ENCODE measurements at regions not wholly inside any gene's neighbourhood (a gene's known extent, or its start where the extent isn't known, plus 50 kb on each side); places are given as distances from the start of the nearest gene placed in this dataset.

DNA sequence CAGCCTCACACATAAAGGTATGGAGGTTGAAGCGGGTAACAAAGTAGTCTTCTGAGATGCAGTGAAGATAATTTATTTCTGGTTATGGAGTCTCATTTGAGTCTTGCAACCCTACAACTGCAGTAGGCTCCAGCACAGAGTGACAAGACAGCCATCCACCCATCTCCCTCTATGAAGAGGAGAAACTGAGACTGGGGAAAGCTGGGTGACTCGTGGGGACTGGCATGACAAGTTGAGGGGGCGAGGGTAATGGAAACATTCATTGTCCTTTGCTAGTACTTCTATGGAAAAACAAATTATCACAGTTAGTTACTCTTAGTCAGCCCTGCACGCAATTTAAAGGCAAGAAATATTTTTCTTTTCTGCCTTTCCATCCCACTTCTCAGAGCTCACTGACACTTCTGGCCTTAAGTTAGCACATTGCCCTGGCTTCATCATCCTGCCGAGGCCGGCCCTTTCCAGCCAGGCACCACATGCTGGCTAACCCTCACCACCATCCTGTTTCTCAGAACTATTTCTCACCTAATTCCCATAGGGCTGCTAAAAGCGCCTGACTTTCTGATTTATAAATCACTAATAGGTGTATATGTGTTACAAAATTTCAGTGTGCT lies 361.1 kb downstream of the ETS1 start:
- no peak for DNase-seq (ENCODE audit: low spot score)

DNA sequence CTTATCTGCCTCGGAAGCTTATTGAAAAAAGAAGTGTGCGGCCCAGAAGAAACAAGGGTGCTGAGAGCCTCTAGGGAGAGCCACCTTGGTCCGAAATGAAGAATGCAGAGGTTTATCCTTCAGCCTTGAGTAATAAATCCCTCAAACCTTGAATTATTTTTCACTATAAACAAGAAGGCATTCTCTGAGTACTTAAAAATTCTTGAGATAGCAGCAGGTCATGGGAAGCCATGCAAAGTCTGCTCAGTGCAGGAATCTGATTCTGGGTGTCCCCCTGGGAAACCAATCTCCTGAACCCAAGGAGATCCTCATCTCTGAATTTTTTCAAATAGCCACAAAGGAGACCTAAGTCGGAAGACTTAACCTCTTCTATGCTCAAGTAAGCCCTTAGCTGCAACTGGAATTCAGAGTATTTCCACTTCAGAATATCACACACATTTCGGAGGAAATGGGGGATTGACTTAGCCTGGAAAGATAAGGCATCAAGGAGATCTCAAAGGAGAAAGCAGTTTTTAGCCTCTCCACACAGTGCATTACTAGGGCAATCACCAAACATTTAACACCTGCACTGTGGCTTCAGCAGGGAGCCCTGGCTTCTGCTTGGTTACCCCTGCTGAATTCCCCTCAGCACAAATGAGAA lies 365.0 kb downstream of the ETS1 start:
- no peak for DNase-seq (ENCODE audit: low spot score)

DNA sequence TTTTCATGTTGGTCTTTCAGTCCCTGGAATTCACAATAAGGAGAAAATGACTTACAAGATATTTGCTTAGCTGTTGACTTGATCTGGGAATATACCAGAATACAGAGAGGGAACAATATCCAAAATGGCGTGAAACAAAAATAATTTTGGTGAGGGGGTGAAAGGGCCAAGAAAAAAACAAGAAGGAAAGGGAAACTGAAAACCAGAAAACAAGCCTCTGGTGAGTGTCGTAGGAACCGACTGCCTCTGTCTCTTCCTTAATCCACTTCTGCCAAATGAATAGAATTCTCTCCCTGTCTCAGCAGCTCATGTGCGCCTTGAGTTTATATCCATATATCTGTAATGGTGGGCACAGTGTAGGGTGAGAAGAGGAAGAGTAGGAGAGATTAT lies 367.6 kb downstream of the ETS1 start:
- DNase-seq (ENCODE audit: low spot score): no peak

DNA sequence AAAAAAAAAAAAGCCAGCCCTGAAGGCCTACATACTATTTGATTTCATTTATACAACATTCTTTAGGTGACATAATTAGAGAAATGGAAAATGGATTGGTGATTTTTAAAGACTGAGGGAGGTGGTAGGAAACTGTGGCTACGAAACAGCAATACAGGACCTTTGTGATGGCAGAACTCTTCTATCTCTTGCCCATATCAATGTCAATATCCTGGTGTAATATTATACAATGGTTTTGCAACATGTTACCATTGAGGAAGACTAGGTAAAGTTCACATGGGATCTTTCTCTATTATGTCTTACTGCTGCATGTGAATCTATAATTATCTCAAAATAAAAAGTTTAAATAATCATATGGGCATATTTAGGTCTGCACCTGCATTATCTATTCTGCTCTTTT lies 371.2 kb downstream of the ETS1 start:
- DNase-seq (ENCODE audit: low spot score): no peak

DNA sequence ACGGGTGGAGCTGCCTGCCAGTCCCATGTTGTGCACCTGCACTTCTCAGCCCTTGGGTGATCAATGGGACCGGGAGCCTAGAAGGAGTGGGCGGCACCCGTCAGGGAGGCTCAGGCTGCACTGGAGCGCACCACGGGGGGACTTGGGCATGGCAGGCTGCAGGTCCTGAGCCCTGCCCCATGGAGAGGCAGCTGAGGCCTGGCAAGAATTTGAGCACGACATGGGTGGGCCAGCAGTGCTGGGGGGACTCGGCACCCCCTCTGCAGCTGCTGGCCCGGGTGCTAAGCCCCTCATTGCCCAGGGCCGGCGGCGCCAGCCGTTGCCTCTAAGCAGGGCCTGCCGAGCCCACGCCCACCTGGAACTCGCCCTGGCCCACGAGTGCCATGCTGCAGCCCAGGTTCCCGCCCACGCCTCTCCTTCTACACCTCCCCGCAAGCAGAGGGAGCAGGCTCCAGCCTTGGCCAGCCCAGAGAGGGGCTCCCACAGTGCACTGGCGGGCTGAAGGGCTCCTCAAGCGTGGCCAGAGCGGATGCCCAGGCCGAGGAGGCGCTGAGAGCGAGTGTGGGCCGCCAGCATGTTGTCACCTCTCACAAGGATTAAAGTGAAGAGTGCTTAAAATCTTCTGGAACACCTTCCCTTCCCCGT lies 372.0 kb downstream of the ETS1 start:
- DNase-seq (ENCODE audit: low spot score): no peak

DNA sequence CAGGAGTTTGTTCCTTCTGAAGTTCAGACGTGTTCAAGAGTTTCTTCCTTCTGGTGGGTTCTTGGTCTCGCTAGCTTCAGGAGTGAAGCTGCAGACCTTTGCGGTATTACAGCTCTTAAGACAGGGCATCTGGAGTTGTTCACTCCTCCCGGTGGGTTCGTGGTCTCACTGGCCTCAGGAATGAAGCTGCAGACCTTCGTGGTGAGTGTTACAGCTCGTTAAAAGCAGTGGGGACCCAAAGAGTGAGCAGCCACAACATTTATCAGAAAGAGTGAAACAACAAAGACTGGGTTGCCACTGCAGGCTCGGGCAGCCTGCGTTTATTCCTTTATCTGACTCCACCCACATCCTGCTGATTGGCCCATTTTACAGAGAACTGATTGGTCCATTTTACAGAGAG lies 373.1 kb downstream of the ETS1 start:
- DNase-seq (ENCODE audit: low spot score): no peak

DNA sequence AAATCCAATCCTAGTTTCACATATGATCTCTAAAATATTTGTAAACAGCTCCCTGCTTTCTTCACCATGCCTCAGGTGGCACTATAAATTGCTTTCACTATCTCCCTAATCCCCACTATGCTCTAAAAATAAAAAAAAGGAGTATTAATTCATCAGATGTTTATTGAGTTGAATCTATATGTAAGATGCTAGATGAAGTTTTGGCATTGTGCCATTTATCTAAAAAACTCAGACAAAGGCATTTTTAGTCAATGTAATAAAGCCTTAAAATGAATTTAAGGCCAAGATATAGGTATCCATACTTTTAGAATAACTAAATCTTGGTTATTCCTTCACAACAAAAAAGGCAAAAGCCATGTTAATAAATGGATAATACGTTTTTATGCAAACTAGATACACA lies 373.9 kb downstream of the ETS1 start:
- DNase-seq (ENCODE audit: low spot score): no peak

DNA sequence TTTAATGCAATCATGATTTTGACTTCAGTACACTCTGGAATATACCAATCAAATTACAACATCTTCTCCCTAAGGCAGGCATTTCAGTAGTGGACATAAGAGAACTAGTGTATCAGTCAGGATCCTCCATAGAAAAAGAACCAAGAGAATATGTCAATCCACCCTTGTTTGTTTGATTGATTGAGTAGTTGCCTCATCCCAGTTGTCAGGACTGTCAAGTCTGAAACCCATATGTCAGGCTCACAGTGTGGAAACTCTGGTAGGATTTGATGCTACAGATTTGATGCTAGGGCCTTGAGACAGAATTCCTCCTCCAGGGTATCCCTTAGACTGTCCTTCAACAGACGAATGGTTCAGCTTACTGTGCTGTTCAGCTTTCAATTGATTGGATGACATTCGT lies 375.0 kb downstream of the ETS1 start:
- DNase-seq (ENCODE audit: low spot score): no peak

DNA sequence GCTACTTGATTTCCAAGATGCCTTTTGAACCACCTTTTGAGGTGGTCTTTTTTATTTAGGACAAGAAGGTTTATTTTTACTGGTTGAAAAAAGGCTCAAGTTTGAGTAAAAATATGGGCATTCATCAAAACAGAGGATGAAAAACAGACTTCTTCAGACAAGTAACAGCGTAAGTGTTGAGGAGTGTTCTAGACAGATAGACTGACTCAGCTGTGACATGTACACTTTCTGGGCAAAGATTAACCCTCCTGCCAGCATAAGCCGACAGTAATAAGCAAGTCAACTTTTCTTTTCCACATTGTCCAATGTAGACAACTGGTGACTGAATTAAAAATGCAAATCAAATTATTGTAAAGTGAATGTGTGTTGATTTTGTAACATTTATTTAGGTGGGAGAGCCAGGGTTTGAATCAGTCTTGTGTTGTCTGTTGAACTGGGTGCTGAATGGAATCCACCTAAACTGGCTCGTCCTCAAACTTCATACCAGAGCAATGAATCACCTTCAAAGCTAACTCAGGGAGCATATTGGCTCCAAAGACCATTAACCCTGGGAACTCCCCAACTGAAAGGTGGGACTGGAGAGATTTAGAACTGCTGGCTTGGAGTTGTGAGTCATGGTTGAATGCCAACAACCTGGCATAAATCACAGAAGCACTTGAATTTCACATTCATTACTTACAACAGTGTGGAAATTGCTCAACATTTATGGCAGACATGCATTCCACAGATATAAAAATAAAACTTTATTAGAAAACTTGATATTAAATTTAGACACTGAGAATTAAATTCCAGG lies 377.0 kb downstream of the ETS1 start:
- no peak for DNase-seq (ENCODE audit: low spot score)

DNA sequence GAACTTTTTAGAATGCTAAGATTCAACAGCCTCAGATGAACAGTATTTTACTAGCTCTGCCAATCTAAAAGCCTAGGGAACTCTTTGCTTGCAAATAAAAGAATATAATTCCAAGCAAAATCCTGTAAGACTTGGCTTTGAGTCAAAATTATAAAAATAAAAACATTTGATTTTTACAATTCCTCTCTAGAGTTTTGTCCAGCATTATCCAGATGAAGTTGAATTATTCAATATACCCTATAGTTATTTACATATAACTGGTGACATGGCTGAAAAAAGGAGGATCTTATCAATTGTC lies 378.3 kb downstream of the ETS1 start:
- DNase-seq (ENCODE audit: low spot score): no peak

DNA sequence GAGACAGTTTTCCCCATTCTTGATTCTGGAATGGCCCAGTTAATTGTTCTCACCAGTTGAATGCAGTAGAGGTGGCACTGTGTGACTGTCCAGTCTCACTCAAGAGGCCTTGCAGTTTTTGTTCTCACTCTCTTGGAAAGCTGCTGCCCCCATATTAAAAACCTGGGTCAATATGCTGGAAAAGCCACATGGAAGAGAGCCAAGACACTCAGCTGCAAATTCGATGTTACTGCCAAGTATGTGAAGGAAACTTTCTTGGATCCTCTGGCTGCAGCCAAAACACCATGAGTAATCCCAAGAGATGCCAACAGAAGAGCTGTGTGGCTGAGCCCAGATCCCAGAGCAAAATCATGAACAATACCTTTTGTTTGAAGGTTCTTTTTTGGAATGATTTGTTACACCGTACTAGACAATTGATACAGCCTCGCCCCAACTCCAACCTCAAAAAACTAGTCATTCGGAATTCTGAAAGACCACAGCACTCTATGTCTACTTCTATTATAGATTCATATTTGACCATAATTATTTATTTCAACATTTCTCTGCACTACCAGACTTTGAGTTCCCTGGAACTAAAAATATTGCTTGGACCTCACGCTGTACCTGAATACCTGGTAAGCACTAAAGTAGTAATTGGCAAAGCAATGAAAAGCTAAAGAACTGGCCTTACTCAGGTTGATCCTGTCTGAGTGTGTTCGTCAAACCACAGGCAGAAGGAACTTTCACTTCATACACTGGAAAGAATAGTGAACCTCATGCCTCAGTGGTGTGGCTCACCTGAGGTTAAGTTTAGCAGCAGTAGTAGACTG lies 378.8 kb downstream of the ETS1 start:
- no peak for DNase-seq (ENCODE audit: low spot score)

DNA sequence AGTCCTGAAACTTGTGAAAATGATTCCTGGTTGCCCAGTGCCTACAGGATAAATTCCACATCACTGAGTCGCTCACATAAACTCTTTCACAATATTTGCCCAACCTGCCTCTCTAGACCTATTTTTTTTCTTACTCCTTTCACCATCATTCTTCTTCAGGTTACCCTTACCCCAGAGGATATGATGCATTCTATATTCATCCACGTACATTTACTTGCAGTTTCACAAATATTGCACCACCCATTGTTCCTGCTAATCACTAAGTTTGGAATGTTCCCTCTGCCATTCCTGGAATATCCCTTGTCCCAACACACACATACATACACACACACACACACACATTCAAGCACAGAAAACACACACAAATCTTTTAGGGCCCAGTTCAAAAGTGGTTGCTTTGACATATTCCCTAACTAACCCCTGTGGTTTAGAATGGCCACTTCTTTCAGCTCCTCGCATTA lies 379.5 kb downstream of the ETS1 start:
- no peak for DNase-seq (ENCODE audit: low spot score)

DNA sequence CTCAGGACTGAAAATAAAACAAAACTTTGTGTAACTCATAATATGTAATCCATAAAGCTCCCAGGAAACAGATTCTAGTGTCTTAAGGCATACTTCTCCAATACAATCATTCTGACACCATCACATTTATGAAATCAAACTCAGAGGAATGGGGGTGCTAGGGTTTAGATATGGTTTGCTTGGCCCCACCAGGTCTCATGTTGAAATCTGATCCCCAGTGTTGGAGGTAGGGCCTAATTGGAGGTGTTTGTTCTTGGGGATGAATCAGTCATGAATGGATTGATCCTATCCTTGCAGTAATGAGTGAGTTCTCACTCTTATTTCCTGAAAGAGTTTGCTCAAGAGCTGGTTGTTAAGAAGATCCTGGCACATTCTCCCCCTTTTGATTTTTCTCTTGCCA lies 380.9 kb downstream of the ETS1 start:
- no peak for DNase-seq (ENCODE audit: low spot score)

DNA sequence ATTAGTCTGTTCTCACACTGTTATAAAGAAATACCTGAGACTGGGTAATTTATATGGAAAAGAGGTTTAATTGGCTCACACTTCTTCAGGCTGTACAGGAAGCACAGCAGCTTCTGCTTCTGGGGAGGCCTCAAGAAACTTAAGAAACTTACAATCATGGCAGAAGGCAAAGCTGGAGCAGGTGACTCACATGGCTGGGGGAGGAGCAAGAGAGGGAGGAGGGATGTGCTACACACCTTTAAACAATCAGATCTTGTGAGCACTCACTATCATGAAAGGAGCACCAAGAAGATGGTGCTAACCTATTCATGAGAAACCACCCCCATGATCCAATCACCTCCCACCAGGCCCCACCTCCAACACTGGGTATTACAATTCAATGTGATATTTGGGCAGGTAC lies 381.6 kb downstream of the ETS1 start:
- DNase-seq (ENCODE audit: low spot score): no peak

DNA sequence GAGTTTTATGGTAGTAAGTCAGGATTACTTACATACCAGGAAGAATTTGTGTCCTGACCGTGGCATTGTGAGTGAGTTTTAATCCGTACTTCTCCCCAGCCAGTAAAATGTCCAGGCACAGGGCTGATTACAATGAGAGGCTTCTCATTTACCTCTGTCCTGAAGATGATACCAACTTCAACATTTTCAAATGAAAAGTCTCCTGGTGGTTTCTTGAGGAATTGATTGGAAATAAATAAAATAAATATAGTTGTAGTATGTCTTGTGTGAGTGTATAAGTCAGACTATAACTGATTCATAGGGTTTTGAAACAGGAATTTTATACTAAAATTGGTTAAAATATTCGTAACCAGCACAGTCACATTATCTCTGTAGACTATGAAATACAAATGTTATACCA lies 382.5 kb downstream of the ETS1 start:
- DNase-seq (ENCODE audit: low spot score): no peak

DNA sequence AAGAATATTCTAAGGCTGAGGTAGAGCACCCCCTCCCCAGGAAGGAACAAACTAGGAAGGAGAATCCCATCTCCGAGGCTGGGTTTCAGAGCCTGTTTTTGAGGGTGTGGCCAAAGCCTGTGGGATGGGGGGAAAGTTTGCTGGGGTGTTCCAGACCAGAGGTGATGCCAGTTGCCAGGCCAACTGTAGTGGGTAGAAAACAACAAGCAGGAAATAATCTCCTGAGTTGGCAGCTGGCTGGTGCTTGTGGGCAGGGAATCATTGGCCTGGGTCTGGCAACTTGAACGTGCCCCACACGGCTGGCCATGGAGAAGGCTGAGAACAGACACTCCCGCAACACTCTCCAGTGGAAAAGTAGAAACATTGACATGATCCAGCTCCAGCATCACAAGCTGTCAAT lies 385.6 kb downstream of the ETS1 start:
- DNase-seq (ENCODE audit: low spot score): no peak

DNA sequence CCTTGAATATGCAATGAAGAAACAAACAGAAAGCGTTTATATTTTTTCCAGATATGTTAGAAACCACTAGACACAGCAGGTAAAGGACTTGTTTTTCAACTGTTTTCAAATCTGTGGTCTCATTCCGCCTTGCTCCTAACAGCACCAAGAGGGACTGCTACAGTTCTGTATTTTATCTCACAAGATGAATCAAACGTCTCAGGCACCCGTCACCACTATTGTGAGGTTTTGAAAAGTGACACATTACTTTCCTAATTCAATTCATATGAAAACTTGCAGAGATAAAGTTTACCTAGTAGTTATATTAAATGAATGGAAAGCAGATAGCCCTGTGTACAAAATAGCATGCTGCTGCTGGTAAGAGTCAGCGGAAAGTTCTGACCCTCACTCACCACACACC lies 386.3 kb downstream of the ETS1 start:
- no peak for DNase-seq (ENCODE audit: low spot score)

DNA sequence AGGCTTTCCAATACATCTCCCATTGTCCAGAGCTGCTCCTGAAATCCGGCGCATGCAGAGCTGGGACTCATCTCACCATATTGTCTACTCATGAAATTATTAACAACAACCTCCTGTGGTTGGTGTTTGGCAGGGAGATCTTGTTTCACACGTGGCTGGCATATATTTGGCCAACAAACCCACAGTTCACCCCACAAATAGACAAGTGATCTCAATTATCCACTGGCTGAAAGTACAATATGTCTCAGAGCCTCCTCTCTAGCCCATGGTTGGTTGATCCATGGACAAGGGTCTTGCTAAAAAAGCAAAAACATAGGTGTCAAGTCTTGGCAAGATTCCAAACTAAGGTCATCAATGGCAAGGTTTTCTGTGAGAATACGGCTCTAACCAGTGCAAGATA lies 386.9 kb downstream of the ETS1 start:
- no peak for DNase-seq (ENCODE audit: low spot score)

DNA sequence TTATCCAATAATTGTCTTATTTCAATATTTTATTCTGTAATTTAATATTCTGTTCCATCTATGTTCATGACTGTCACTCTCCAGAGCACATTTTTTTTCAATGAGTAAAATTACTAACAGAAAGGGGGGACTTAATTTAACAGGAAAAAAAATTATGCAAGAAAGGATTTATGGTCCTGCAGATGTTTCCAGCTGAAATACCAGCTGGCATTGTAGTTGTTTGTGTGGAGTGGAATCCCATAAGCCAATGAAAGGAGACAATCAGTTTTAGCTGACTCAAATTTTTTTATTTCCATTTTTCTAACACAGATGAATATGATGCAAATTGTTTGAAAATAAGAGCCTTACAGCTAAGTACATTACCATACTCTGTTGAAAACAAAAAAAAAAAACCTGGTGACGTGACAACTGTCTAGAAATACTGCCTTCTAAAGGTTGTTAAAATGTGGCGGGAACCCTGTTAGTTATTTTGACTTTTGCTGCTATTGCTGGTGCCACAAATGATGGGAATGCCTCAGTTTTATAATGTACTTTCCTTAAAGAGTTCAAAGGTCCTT lies 389.1 kb downstream of the ETS1 start:
- no peak for DNase-seq (ENCODE audit: low spot score)

DNA sequence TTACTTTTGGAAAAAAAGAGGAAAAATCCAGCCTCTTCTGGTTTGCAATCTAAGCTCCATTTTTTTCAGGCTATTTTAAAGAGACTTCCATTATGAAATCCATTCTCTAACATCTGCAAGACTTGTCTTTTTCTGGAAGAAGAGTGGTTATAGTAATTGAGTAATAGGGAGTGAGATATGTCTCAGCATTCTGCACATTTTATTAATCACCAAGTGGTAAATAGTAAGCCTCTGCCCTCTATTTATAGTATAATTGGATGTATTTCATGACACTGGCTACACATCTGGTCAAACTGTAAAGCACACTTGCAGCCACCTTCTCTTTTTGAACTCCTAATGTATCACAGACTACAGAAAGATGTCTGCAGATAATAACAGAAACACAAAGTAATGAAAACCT lies 391.1 kb downstream of the ETS1 start:
- no peak for DNase-seq (ENCODE audit: low spot score)

DNA sequence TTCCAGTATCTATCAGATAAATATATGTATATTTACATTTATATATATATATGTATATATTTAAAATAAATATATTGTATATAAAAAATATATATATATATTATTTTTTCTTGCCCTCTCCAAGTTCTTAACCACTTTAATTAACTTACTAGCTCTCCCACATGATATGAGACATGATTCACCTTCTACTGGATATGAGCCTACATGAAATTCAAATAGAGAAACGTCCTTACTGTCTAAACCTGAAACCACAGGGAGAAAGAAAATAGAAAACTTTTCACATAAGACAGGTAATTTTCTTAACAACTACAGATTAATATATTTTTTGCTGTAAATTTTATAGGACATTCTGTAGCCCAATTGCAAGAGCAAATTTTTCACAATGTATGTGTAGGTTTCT lies 391.6 kb downstream of the ETS1 start:
- DNase-seq (ENCODE audit: low spot score): no peak
